ENCODE measurements at regions not wholly inside any gene's neighbourhood (a gene's known extent, or its start where the extent isn't known, plus 50 kb on each side); places are given as distances from the start of the nearest gene placed in this dataset.

- TF ChIP-seq, protein P1, sequence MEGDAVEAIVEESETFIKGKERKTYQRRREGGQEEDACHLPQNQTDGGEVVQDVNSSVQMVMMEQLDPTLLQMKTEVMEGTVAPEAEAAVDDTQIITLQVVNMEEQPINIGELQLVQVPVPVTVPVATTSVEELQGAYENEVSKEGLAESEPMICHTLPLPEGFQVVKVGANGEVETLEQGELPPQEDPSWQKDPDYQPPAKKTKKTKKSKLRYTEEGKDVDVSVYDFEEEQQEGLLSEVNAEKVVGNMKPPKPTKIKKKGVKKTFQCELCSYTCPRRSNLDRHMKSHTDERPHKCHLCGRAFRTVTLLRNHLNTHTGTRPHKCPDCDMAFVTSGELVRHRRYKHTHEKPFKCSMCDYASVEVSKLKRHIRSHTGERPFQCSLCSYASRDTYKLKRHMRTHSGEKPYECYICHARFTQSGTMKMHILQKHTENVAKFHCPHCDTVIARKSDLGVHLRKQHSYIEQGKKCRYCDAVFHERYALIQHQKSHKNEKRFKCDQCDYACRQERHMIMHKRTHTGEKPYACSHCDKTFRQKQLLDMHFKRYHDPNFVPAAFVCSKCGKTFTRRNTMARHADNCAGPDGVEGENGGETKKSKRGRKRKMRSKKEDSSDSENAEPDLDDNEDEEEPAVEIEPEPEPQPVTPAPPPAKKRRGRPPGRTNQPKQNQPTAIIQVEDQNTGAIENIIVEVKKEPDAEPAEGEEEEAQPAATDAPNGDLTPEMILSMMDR (IDR thresholded peaks at IDR 0.05; ENCODE audit: extremely low read depth, missing control alignments), result no peak
- DNase-seq (ENCODE audit: low spot score), result no peak
These were observed 497.7 kb upstream of the MARCKS start for GRCh38 chr6:113359155-113360140.

DNA sequence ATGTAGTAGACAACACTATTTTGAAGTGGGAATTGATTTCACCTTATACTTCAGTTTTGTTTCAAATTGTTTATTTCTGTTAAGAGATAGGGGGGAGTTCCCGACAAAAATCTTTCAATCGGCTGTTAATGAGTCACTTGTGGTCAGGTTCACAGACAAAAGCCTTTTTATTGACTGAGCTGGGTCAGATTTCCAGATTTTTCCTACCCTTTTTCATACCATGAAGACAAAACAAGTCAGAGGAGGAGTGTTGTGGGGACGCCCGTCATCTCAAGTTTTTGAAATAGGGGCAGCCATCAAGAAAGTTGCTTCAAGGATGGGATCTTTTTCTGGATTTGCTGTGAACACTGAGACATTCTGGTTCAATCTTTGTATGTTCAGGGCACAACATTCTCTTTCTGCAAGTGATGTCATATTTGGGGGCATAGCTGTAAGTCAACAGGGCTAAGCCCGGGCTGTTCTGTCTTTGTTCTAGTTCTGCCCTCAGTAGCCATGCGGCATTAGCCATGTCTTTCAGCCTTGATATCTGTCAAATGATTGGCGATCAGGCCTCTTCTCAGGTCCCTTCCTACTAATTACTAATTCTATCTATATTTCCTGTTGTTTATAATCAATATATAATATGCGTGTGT, 496.0 kb upstream of the MARCKS start:
- TF ChIP-seq, protein P1 (IDR thresholded peaks at IDR 0.05; ENCODE audit: extremely low read depth, missing control alignments), result no peak
- no peak for DNase-seq (ENCODE audit: low spot score)

- DNase-seq (ENCODE audit: low spot score), result no peak
- TF ChIP-seq, protein P1 (IDR thresholded peaks at IDR 0.05; ENCODE audit: extremely low read depth, missing control alignments), result no peak
These were observed 494.7 kb upstream of the MARCKS start for GRCh38 chr6:113362301-113363047.

GRCh38 chr6:113363048-113363798, 493.9 kb upstream of the MARCKS start:
- TF ChIP-seq, protein P1 (IDR thresholded peaks at IDR 0.05; ENCODE audit: extremely low read depth, missing control alignments), result no peak
- DNase-seq (ENCODE audit: low spot score), result no peak

DNA sequence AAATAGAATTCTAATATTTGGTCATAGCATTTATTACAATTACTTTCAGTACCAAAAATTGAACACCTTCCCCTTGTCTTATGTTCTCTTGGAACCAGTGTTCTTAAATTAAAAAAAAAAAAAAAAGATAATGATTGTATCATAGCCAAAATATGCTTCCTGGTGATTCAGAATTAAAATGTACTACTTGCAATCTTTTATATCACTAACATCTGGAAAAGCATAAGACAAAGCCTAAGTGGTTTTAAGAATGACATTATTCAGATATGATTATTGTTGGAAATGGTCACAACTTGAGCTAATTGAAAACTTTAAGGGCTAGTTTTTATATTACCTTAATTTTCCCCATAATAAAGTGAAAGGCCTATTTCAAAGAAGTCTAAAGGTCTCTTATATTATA, 493.3 kb upstream of the MARCKS start:
- no peak for DNase-seq (ENCODE audit: low spot score)
- TF ChIP-seq, protein P1 (IDR thresholded peaks at IDR 0.05; ENCODE audit: extremely low read depth, missing control alignments), result no peak

GRCh38 chr6:113364766-113365165, 492.4 kb upstream of the MARCKS start:
- DNase-seq (ENCODE audit: low spot score), result no peak
- TF ChIP-seq, protein P1 (IDR thresholded peaks at IDR 0.05; ENCODE audit: extremely low read depth, missing control alignments), result no peak

Measured in GM20000 (cell line).